ENCODE measurements at regions not wholly inside any gene's neighbourhood (a gene's known extent, or its start where the extent isn't known, plus 50 kb on each side); places are given as distances from the start of the nearest gene placed in this dataset.

DNA sequence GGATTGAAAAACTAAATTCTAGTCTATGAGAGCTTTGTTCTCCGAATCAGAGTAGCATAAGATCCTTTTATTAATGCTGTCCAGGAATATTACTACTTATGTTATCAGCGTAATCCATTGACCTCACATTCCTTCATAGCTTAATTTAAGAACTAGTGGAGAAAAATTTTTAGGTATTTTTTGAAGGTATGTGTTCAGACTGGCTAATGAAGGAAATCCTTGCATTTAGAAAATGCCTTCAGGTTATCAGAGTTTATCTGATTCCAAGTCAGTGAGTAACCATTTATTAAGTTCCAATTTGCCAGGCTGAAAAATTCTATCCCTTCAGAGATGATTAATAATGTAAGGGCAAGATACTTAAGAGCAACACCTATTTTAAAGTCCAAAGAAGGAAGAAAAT is 338.2 kb upstream of the B3GALT2 start:
- TF ChIP-seq, protein P1, sequence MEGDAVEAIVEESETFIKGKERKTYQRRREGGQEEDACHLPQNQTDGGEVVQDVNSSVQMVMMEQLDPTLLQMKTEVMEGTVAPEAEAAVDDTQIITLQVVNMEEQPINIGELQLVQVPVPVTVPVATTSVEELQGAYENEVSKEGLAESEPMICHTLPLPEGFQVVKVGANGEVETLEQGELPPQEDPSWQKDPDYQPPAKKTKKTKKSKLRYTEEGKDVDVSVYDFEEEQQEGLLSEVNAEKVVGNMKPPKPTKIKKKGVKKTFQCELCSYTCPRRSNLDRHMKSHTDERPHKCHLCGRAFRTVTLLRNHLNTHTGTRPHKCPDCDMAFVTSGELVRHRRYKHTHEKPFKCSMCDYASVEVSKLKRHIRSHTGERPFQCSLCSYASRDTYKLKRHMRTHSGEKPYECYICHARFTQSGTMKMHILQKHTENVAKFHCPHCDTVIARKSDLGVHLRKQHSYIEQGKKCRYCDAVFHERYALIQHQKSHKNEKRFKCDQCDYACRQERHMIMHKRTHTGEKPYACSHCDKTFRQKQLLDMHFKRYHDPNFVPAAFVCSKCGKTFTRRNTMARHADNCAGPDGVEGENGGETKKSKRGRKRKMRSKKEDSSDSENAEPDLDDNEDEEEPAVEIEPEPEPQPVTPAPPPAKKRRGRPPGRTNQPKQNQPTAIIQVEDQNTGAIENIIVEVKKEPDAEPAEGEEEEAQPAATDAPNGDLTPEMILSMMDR (IDR thresholded peaks at IDR 0.05; ENCODE audit: insufficient read depth, low read length): no peak
- TF ChIP-seq, protein P2, sequence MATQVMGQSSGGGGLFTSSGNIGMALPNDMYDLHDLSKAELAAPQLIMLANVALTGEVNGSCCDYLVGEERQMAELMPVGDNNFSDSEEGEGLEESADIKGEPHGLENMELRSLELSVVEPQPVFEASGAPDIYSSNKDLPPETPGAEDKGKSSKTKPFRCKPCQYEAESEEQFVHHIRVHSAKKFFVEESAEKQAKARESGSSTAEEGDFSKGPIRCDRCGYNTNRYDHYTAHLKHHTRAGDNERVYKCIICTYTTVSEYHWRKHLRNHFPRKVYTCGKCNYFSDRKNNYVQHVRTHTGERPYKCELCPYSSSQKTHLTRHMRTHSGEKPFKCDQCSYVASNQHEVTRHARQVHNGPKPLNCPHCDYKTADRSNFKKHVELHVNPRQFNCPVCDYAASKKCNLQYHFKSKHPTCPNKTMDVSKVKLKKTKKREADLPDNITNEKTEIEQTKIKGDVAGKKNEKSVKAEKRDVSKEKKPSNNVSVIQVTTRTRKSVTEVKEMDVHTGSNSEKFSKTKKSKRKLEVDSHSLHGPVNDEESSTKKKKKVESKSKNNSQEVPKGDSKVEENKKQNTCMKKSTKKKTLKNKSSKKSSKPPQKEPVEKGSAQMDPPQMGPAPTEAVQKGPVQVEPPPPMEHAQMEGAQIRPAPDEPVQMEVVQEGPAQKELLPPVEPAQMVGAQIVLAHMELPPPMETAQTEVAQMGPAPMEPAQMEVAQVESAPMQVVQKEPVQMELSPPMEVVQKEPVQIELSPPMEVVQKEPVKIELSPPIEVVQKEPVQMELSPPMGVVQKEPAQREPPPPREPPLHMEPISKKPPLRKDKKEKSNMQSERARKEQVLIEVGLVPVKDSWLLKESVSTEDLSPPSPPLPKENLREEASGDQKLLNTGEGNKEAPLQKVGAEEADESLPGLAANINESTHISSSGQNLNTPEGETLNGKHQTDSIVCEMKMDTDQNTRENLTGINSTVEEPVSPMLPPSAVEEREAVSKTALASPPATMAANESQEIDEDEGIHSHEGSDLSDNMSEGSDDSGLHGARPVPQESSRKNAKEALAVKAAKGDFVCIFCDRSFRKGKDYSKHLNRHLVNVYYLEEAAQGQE (IDR thresholded peaks at IDR 0.05; ENCODE audit: insufficient replicate concordance, low read depth): no peak

Measured in HL-60 (cell line).